GM18868 (cell line): ENCODE measurements at regions not wholly inside any gene's neighbourhood (a gene's known extent, or its start where the extent isn't known, plus 50 kb on each side); places are given as distances from the start of the nearest gene placed in this dataset.
"Not testable (repeated sequence)": the region's sequence is repeated elsewhere in the genome, so short reads cannot be mapped to it uniquely, and the experiment has no call there.

Experiments used
- ATAC-seq: cut with Tn5 transposase; IDR thresholded peaks from one replicate; pipeline ENCODE4 v1.9.1; 2021; ENCODE audit warnings: mild to moderate bottlenecking, moderate library complexity; ENCODE audit not compliant: unreplicated experiment

GRCh38 chr12:68539615-68539952 lies 71.1 kb upstream of the RAP1B start:
- ATAC-seq, result no peak

GRCh38 chr12:68540768-68541167 lies 69.9 kb upstream of the RAP1B start:
- ATAC-seq, result not testable (repeated sequence)

- ATAC-seq, result not testable (repeated sequence)
Observed at GRCh38 chr12:68547318-68547717, 63.4 kb upstream of the RAP1B start.

GRCh38 chr12:68552605-68553195 lies 58.0 kb upstream of the RAP1B start:
- ATAC-seq, result not testable (repeated sequence)

- no peak for ATAC-seq
Observed at GRCh38 chr12:68557011-68557730, 53.5 kb upstream of the RAP1B start.

GRCh38 chr12:68559246-68559645 lies 51.5 kb upstream of the RAP1B start:
- no peak for ATAC-seq

GRCh38 chr12:68559984-68560850 lies 50.5 kb upstream of the RAP1B start:
- no peak for ATAC-seq

GRCh38 chr12:68560851-68561422 lies 49.8 kb upstream of the RAP1B start:
- no peak for ATAC-seq
